HCEC 1CT (cell line): ENCODE measurements at regions not wholly inside any gene's neighbourhood (a gene's known extent, or its start where the extent isn't known, plus 50 kb on each side); places are given as distances from the start of the nearest gene placed in this dataset.
"Not testable (repeated sequence)": the region's sequence is repeated elsewhere in the genome, so short reads cannot be mapped to it uniquely, and the experiment has no call there.

Experiments used
- DNase-seq: peaks from one replicate; pipeline ENCODE4 v3.0.0-alpha.2; 2017

DNA sequence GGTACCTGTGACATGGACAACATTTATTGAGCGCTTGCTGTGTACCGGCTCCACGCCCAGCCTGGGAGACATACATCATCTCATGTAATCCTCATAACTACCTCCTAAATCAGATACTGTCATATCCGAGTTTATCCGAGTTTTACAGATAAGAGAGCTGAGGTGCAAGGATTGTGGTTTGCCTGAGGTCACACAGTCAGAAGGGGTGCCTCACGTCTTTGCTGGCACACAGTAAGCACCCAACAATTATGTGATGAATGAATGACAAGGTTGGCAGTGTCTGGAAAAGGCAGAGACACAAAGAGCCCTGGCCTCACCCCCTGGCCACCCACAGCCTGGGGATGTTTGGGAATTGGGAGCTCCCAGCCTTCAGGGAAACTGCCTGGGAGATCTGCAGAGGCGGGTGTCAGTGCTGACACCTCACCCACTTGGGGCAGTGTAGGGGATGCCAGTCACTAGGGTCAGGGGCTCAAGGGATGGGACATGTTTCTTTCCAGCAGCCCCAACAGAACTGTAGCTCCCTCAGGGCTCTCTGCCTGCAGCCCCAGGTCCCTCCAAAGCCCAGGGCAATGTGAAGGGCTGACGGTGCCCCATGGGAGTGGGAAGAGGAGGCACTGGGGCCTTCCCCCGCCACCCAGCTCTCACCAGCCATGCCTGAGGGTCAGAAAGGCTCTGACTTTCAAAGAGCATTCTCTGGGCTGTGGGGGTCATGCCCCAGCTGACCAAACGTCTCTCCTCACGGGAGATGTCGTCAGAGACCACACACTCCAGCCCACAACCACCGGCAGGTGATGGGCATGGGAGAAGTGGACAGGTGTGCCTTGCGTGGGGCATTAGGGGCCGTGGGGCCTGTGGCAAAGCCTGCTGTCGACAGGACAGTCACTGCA, 157.5 kb downstream of the ZFP36L2 start:
- DNase-seq = no peak

DNA sequence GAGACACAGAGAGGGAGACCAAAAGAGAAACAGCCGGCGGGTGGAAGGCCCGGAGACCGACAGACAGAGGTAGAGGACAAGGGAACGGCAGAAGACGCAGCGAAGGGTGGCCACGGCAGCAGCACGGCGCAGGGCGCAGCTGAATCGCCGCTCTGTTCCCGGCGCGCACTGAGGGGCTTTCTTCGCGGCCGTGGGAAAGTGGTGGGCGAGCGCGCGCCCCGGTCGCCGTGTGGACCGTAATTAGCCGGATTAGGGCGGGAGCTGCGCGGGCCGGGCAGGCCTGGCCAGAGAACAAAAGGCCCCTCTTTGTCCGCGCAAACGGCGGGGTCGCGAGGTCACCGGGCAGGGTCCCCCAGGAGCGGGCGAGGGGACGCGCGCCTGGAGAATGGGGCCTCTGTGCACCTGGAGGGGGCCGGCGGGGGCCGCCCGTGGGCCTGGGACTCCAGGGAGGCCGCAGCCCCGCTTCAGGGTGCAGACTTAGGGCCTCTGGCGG, 158.3 kb downstream of the ZFP36L2 start:
- DNase-seq = no peak

DNA sequence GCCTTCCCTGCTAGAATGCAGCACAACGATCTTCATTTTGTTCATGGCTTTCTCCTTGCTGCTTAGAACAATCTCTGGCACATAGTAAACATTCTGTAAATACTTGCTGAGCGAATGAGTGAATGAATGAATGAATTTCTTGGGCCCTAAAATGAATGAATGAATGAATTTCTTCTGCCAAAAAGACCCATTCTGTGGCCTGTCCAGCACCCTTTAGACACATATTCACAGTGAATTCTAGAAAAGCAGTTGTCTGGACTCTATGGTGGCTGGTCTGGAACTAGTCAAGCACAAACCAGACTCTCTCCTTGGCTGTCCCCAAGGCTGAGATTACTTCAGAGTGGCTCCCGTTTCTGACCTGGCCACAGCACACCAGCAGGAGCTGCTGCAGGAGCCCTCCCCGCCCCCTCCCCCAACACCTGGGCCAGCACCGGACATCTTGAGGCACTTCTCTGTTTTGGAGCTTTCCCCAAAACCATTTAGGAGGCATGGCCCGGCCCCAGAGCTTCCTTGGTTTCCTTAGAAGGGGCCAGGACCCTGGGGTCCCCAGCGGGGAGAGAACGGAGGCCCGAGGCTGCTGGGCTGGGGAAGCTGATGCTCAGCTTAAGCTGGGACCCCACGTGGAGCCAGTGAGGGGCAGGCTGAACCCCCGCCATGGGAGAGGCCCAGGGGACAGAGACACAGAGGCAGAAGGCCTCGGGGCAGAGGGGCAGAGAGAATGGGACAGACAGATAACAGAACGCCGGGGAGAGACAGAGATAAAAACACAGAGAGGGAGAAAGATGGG, 159.0 kb downstream of the ZFP36L2 start:
- DNase-seq = no peak

DNA sequence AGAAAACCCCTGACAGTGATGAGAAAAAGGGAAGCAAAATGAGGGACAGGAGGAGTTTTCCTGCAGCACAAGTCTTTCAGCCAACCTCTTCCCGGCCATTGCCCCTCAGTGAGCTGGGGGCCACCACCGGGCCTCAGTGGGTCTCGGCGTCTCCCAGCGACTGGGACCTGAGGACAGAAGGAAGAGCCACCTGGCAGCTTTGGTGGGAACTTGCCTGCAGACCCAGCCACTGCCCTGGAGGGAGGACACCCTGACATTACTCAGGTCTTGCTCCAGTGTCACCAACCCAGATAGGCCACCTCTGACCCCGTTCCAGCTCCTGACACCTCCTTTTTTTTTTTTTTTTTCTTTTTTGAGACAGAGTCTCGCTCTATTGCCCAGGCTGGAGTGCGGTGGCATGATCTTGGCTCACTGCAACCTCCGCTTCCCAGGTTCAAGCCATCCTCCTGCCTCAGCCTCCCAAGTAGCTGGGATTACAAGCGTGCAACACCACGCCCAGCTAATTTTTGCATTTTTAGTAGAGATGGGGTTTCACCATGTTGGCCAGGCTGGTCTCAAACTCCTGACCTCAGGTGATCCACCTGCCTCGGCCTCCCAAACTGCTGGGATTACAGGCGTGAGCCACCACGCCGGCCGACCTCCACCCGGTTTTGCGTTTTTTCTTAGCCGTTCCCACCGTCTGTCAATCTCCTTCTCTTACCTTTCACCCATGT, 159.7 kb downstream of the ZFP36L2 start:
- DNase-seq = not testable (repeated sequence)

- no peak for DNase-seq
These were observed 160.5 kb downstream of the ZFP36L2 start for GRCh38 chr2:43065871-43066270.

GRCh38 chr2:43065036-43065435, 161.4 kb downstream of the ZFP36L2 start:
- no peak for DNase-seq

DNA sequence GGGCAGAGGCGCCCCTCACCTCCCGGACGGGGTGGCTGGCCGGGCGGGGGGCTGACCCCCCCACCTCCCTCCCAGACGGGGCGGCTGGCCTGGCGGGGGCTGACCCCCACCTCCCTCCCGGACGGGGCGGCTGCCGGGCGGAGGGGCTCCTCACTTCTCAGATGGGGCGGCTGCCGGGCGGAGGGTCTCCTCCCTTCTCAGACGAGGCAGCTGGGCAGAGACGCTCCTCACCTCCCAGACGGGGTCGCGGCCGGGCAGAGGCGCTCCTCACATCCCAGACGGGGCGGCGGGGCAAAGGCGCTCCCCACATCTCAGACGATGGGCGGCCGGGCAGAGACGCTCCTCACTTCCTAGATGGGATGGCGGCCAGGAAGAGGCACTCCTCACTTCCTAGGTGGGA, 163.3 kb downstream of the ZFP36L2 start:
- DNase-seq = not testable (repeated sequence)

- DNase-seq = no peak
These were observed 164.3 kb downstream of the ZFP36L2 start for GRCh38 chr2:43062058-43062457.

DNA sequence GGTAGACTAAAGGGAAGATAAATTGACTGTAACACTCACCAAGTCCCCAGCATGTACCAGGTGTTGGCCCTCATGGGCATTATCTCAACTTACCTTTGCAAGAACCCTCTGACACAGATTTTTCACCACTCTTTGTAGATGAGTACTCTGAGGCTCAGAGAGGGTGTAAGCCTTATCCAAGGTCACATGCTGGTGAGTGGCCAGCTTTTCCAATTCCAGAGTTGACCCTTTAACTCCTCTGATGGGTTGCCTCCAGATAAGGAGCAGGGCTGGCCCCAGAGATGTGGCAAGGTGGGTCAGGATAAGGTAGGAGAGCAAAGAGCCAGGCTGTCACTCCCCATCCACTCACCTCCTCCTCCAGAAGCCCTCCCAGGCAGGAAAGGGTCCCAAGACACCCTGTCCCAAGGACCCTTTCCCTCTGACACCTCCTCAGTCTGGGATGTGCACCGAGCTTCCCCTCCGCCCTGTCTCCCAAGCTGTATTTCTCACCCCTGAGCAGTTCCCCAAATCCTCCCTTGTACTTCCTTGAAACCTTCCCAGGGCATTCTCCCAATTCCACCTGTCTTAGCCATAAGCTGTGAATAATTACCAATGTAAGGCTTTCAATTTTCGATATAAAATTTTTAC, 165.9 kb downstream of the ZFP36L2 start:
- no peak for DNase-seq

DNA sequence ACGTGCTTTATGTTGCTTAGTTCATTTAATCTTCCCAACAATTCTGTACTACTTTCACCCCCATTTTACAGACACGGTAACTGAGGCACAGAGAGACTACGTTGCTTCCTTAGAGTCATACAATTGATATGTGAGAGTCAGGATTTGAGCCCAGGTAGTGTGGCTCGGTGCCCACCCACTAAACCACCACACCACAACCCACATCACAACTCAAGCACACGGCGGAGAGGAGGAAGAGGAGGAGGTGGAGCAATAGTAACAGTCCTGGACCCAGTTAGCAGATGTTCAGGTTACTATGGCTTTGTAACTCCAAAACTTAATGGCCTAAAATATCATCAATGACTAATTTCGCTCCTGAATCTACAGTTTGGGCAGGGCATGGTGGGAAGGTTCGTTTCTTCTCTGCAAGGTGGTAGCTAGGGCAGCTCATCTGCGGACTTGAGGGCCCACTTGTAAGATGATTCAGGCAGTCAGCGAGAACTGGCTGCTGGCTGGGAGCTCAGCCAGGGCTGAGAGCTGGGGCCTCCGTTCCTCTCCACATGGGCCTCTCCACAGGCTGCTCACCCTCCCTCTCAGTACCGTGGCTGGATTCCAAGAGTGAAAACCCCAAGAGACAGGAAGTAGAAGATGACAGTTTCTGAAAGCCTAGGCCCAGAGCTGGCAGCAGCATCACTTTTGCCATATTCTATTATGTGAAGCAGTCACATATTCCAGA, 167.1 kb downstream of the ZFP36L2 start:
- peak; percentile 94 for DNase-seq

DNA sequence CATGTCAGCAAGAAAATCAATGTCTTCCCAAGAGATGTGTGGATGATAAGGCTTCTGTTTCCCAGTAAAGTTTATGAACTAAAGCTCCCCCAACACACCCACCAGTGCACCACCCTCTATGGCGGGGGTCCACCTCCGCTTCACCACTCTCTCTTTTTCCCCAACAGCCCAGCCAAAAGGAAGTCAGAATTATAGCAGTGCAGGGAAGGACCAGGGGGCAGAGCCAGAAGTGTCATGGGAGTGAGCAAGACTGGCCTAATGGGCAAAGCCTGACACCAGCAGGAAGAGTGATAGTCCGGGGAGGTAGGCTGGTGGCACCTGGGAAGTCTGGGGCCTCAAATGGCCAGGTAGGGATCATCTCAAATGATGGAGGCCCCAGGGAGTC, 167.7 kb downstream of the ZFP36L2 start:
- no peak for DNase-seq

- DNase-seq = no peak
These were observed 168.4 kb downstream of the ZFP36L2 start for GRCh38 chr2:43057742-43058725.

GRCh38 chr2:43057026-43057741, 169.2 kb downstream of the ZFP36L2 start:
- no peak for DNase-seq

DNA sequence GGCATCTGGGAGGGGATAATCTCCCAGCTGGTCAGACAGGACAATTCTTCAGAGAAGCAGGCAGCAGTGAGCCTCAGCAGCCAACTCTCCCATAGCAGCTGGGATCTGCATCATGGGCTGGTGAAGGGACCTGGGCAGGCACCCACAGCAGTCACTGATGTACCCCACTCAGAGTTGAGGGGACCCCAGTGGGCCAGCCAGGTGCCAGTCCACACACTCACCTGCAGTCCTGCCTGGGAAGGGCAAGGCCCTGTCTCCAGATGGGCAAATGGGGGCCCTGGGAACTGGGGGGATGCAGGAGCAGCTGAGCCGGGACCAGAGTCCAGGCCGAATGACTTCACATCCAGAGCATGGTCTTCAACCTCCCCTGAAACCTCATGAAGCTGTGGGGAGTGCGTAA, 170.4 kb downstream of the ZFP36L2 start:
- no peak for DNase-seq

GRCh38 chr2:43055086-43055912, 171.1 kb downstream of the ZFP36L2 start:
- DNase-seq = no peak

DNA sequence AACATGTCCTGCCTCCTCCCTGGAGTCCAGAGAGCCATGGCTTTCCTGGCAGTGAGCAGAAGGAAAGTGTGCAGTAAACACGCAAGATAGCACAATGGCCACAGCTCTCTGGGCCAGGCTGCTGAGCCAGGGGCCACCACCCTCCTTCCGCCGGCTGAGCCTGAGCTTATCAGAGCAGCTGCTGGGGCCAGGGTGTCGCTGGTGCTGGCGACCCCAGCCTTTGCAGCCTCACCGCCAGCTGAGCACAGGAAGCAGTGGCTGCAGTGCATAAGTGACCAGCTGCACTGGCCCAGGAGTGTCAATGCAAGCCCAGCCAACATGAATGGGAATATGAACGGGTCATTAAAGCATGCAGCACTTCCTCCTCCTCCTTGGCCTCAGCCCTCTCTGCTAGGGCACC, 172.0 kb downstream of the ZFP36L2 start:
- no peak for DNase-seq

GRCh38 chr2:43052944-43053306, 173.5 kb downstream of the ZFP36L2 start:
- DNase-seq = no peak

DNA sequence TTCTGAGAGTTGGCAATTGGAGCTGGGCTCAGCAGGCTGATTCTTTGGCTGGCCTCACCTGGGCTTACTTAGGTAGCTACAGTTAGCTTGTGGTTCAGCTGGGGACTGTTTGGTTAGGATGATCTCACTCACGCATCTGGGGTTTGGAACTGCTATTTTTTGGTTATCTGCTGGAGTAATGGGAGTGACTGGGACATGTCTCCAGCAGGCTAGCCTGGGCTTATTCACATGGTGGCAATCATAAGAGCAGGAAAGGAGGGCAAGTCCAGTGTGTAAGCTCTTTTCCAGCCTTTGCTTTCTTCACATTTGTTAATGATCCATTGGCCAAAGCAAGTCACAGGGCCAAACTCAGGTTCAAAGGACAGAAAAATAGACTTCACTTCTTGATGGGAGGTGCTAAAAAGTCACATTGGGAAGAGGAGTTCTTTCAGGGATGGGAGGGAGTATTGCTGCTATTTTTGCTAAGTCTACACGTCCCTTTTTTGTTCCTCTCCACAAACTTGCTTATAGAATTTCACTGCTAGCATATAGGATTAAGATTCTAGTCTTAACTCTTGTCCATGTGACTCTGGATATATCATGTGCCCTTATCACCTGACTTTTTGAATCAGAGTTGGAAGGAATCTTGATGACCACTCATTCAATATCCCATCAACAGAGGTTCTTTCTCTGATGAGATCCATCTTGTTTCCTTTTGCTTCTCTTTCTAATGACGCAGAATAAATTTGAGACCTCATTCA, 174.0 kb downstream of the ZFP36L2 start:
- no peak for DNase-seq

GRCh38 chr2:43051338-43051737, 175.1 kb downstream of the ZFP36L2 start:
- DNase-seq = no peak
